H54 (cell line): ENCODE measurements at regions not wholly inside any gene's neighbourhood (a gene's known extent, or its start where the extent isn't known, plus 50 kb on each side); places are given as distances from the start of the nearest gene placed in this dataset.

Experiments used
- DNase-seq: peaks from one replicate; pipeline ENCODE4 v3.0.0; 2011; ENCODE audit warnings: low spot score, mixed read lengths; ENCODE audit not compliant: insufficient read length
- FAIRE-seq: peaks from 3 replicates; lab custom pipeline; 2011; peaks lifted over from hg19 to GRCh38; lab: Jason Lieb, UNC
- POLR2A ChIP-seq: IDR thresholded peaks from 2 replicates; pipeline ENCODE4 v1.6.1; 2011; ENCODE audit warnings: low read depth, mild to moderate bottlenecking, low read length

DNA sequence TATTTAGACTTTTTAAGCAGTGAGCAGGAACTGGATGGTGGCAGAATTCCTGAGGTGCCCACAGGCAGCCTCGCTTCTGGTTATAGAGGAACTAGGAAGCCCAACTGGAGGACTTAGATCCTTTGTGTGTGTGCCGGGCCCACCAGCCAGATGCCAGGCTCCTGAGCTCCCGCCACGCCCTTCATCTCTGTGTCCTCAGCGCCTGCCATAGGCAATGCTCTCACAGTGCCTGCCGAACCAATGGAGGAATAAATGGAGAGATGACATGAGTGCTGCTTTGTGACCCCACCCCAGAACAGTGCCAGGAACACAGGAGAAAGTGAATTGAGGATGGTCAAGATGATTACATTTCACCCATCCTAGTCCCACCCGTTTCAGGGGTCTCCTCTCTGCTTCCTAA, 146.0 kb downstream of the UNC5CL start:
- no peak for TF ChIP-seq POLR2A
- DNase-seq (no peak), FAIRE-seq (no peak)

DNA sequence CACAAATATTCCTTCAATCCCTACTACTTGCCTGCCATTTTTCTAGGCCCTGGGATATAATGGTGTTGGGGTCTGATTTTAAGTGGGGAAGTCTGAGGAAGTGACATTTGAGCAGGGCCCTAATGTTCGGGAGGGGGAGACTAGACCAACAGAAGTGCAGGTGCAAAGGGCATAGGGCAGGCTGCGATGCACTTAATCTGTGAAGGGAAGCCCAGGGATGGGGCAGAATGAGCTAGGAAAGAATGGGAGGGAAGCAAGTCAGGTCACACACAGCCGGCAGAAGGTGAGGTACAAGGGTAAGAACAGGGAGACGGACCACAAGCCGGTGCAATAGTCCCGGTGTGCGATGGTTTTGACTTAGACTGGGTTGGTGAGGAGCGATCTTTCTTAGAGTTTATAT, 146.8 kb downstream of the UNC5CL start:
- DNase-seq (no peak), FAIRE-seq (no peak)
- TF ChIP-seq POLR2A = no peak

DNA sequence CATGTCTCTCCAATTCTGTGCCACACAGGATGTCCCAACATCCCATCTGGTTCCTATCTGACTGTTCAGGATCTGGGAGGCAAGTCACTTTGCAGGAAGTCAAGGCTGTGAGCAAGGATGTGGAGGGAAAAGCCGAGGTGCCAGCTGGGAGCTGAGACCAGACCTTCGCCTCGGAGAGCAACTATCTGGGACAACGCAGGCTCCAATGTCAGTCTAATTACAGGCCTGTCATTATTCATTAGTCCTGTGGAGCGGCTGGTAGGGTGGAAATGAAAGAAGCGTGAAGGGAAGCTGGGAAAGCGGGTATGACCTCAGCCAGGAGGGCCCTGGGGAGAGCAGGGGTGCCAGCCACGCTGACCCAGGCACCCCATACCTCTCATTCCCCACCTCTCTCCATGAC, 147.3 kb downstream of the UNC5CL start:
- DNase-seq (no peak), FAIRE-seq (no peak)
- TF ChIP-seq POLR2A = no peak

DNA sequence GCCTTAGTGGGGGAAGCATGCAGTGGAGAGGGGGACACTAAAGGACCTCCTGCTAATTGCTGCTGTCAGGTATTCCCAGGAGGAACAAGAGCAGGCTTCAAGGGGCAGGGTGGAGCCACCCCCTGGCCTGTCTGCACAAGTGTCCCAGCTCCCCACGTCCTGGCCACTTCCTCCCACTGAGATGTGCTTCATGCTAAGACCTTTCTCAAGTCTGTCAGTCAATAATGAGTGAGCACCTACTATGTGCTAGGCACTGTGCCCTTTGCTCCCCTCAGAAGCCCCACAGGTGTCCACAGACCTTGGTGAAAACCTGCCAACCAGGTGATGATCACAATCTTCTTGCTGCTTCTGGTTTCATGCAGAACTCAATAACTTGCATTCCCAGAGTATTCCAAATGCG, 147.9 kb downstream of the UNC5CL start:
- FAIRE-seq (no peak), DNase-seq (no peak)
- TF ChIP-seq POLR2A = no peak

GRCh38 chr6:40889137-40889832, 149.7 kb downstream of the UNC5CL start:
- no peak for FAIRE-seq
- no peak for TF ChIP-seq POLR2A

GRCh38 chr6:40888456-40888990, 150.5 kb downstream of the UNC5CL start:
- FAIRE-seq (no peak), DNase-seq (no peak)
- TF ChIP-seq POLR2A = no peak

More at GRCh38 chr6:40889137-40889832, 149.7 kb downstream of the UNC5CL start:
- DNase-seq = no peak

DNA sequence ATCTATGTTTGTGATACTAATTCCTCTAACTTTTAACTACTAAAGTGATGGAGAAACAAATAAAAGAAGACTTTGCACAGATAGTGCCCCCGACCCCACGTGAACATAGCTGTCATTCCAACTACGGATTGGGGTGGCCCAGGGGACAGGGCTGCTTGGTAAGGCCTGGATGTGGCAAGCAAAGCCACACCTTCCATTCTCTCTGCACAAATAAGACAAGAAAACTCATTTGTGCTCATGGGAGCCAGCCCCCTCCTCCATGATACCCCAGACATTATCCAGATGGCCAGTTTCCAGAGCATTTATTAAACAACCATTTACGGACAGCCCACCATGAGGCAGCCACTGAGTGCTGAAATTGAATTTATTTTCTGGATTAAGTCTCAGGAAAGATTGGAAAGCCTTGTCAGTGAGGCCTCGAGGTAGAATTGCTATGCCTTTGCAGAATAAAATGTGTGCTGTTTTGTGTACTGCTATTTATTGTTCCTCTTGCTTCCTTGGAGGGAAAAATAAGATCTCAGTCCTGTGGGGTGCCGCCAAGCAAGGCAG, 151.2 kb downstream of the UNC5CL start:
- FAIRE-seq (no peak), DNase-seq (no peak)
- no peak for TF ChIP-seq POLR2A

DNA sequence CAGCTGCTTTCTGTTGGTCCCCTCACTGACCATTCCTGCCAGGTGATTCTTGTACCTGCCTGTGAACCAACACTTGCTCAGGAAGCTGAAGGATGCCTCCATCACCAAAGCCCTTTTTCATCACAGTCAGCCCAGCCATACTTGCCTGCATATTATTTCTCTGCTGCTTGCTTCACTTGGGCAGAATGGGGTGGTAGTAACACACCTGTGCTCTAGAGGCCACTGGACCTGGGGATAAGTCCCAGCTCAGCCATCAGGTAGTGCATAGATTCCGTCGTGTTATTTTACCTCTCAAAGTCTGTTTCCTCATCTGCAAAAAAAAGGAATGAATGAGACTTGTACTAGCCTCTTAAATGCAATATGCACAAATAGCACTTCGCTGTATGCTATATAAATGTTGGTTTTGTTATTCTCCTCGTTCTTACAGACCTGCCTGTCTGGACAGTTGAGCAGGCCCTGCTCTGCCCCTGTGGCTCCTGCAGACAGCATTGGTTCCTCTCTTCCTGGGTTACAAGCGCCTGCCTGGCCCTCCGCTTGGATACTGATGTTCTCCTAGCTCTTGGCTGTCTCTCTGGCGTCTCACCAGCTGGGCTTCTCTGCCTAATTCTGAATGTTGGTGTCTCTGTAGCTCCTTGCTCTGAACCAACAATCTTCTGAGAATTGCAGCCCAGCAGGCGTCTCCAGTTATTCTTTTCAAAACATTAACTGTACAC, 151.8 kb downstream of the UNC5CL start:
- no peak for DNase-seq
- FAIRE-seq = no peak
- TF ChIP-seq POLR2A = no peak

- no peak for TF ChIP-seq POLR2A
- DNase-seq (no peak), FAIRE-seq (no peak)
Observed at GRCh38 chr6:40885139-40885774, 153.8 kb downstream of the UNC5CL start.

DNA sequence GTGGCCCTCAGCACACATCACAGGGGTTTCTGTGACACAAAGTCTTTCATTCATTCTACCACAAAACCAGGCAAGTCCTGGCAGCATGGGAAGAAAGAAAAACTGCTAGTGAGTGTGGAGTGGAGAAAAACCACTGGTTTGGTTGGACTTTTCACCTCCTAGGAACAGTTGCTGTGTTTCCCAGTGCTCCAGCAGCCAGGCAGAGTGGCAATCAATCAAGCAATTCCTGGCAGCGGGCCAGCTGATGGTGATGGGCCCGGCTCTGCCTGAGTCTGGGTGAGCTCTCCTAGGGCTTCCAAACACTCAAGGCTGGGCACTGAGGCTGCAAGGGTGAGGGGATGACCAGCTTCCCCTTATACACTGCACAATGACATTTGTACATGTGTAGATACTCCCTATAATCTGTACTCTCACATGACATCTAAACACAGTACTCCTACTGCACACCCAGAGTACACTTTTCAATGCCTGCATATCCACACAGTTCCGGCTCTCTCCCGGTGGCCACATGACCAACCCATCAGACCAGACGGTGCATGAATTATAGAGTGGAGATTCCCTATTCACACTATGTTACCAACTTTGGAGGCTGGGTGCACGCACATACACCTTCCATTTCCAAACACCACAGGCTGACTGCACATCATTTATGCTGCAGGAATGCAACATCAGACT, 156.6 kb downstream of the UNC5CL start:
- DNase-seq = no peak
- FAIRE-seq = no peak
- TF ChIP-seq POLR2A = no peak

GRCh38 chr6:40881501-40881900, 157.5 kb downstream of the UNC5CL start:
- FAIRE-seq (no peak), DNase-seq (no peak)
- TF ChIP-seq POLR2A = no peak

GRCh38 chr6:40880906-40881305, 158.1 kb downstream of the UNC5CL start:
- FAIRE-seq (no peak), DNase-seq (no peak)
- TF ChIP-seq POLR2A = no peak

DNA sequence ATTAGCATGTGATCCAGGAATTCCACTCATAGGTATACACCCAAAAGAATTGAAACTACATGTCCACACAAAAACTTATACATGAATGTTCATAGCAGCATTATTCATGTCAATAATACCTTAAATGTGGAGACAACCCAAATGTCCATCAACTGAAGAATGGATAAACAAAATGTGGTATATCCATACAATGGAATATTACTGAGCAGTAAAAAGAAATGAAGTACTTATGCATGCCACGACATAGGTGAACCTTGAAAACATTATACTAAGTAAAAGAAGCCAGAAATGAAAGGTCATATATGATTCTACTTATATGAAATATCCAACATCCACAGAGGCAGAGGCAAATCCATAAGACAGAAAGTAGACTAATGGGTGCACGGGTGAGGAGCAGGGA, 159.9 kb downstream of the UNC5CL start:
- DNase-seq = no peak
- no peak for FAIRE-seq
- no peak for TF ChIP-seq POLR2A
